Natural killer cell (primary cell): ENCODE measurements at regions not wholly inside any gene's neighbourhood (a gene's known extent, or its start where the extent isn't known, plus 50 kb on each side); places are given as distances from the start of the nearest gene placed in this dataset.

Experiments used
- ATAC-seq, 3 donors: fragments of 150-1000 bp in 2 of 3; fragments of 200-7000 bp in 1 of 3; cut with Tn5 transposase; 1 replicate in 1 of 3; 2 replicates in 2 of 3; pipeline ENCODE4 v1.10.0; 2021; ENCODE audit warnings: mild to moderate bottlenecking in 2 of 3, moderate library complexity in 2 of 3
- DNase-seq, 2 donors: peaks; one replicate each; pipeline versions ENCODE4 v3.0.0 to v3.0.0-alpha.2; 2013 to 2021; ENCODE audit warnings: mixed read lengths in 1 of 2
- H3K27ac ChIP-seq: one replicate; pipeline ENCODE4 v1.5.1; 2013; ENCODE audit warnings: mild to moderate bottlenecking, low read length
- H3K27me3 ChIP-seq: one replicate; pipeline ENCODE4 v1.6.1; 2013; ENCODE audit warnings: low read length; ENCODE audit not compliant: control insufficient read depth, insufficient read depth
- H3K36me3 ChIP-seq: one replicate; pipeline ENCODE4 v1.6.1; 2013; ENCODE audit warnings: low read length; ENCODE audit not compliant: control insufficient read depth, insufficient read depth
- H3K4me1 ChIP-seq: one replicate; pipeline ENCODE4 v1.6.1; 2013; ENCODE audit warnings: low read length; ENCODE audit not compliant: control insufficient read depth, insufficient read depth
- H3K4me3 ChIP-seq: one replicate; pipeline ENCODE4 v1.5.1; 2013; ENCODE audit warnings: low read length
- H3K9me3 ChIP-seq: one replicate; pipeline ENCODE4 v1.6.1; 2013; ENCODE audit warnings: low read length; ENCODE audit not compliant: control insufficient read depth, insufficient read depth
- H3K27ac Mint-ChIP-seq, 2 donors: one replicate each; pipeline ENCODE4 v1.8.0; 2022; ENCODE audit warnings: mild to moderate bottlenecking in 2 of 2, mixed read lengths in 2 of 2, moderate library complexity in 1 of 2
- H3K27me3 Mint-ChIP-seq, 2 donors: one replicate each; pipeline ENCODE4 v1.8.0; 2022; ENCODE audit warnings: low read depth in 2 of 2, mixed read lengths in 2 of 2
- H3K36me3 Mint-ChIP-seq: one replicate; pipeline ENCODE4 v1.8.0; 2022; ENCODE audit warnings: mixed read lengths
- H3K4me1 Mint-ChIP-seq, 2 donors: one replicate each; pipeline ENCODE4 v1.8.0; 2022; ENCODE audit warnings: mixed read lengths in 2 of 2
- H3K4me3 Mint-ChIP-seq: one replicate; pipeline ENCODE4 v1.8.0; 2022; ENCODE audit warnings: mild to moderate bottlenecking, moderate library complexity, mixed read lengths
- H3K9me3 Mint-ChIP-seq, 2 donors: one replicate each; pipeline ENCODE4 v1.8.0; 2022; ENCODE audit warnings: mixed read lengths in 2 of 2
- CTCF ChIP-seq: fragments of 200-600 bp; IDR thresholded peaks from one replicate; pipeline ENCODE4 v1.8.0; 2022; ENCODE audit warnings: antibody characterized with exemption
- WGBS: methylation state at CpG from one replicate; pipeline ENCODE4 v1.1.7; 2013; ENCODE audit warnings: missing lambda C conversion rate; ENCODE audit not compliant: insufficient coverage; 5-methylcytosine and 5-hydroxymethylcytosine counted together
- intact Hi-C: fragments of 100-400 bp; cut with micrococcal nuclease; formaldehyde crosslinking; loops from one replicate; pipeline ENCODE4 v1.14.2; 2022

- H3K4me3 ChIP-seq, result no peak overlapping the region
- 89% methylated on average over 1 of the region's 2 CpGs for WGBS
These were observed 452.0 kb downstream of the ENC1 start for GRCh38 chr5:74188351-74189105.

GRCh38 chr5:74187757-74188156 is 452.8 kb downstream of the ENC1 start:
- H3K36me3 Mint-ChIP-seq, result no peaks in the 10 kb centered on the region
- Histone ChIP-seq H3K4me3 (no peak overlapping the region), H3K4me1 (no peaks in the 10 kb centered on the region), H3K27me3 (no peaks in the 10 kb centered on the region), H3K36me3 (no peaks in the 10 kb centered on the region), H3K27ac (no peak overlapping the region), H3K9me3 (no peaks in the 10 kb centered on the region)
- DNase-seq, result no peak
- no peak for TF ChIP-seq CTCF
- no peaks in the 10 kb centered on the region for H3K4me1 Mint-ChIP-seq
- intact Hi-C loops, result no loop called here
- no peaks in the 10 kb centered on the region for H3K9me3 Mint-ChIP-seq
- no peak overlapping the region for H3K4me3 Mint-ChIP-seq
- peaks cover 22 to 41% of the 10 kb centered on the region in 2 donors for H3K27me3 Mint-ChIP-seq
- 88% methylated on average over 1 of the region's 1 CpG for WGBS
- ATAC-seq, result no peak
- no peak overlapping the region for H3K27ac Mint-ChIP-seq

More at GRCh38 chr5:74188351-74189105, 452.0 kb downstream of the ENC1 start:
- no peak for DNase-seq
- no peak overlapping the region for H3K27ac ChIP-seq
- Mint-ChIP-seq H3K27ac (no peak overlapping the region), H3K36me3 (no peaks in the 10 kb centered on the region), H3K4me1 (no peaks in the 10 kb centered on the region), H3K27me3 (peaks cover 25 to 47% of the 10 kb centered on the region in 2 donors), H3K9me3 (no peaks in the 10 kb centered on the region), H3K4me3 (no peak overlapping the region)
- no peaks in the 10 kb centered on the region for H3K4me1 ChIP-seq
- no peaks in the 10 kb centered on the region for H3K9me3 ChIP-seq
- no peaks in the 10 kb centered on the region for H3K27me3 ChIP-seq
- no peaks in the 10 kb centered on the region for H3K36me3 ChIP-seq
- no peak for ATAC-seq
- intact Hi-C loops, result no loop called here
- TF ChIP-seq CTCF, result no peak

- ATAC-seq, result no peak
- intact Hi-C loops, result no loop called here
- no peaks in the 10 kb centered on the region for H3K27me3 ChIP-seq
- no peak for TF ChIP-seq CTCF
- H3K27me3 Mint-ChIP-seq, result peaks cover 20 to 35% of the 10 kb centered on the region in 2 donors
- no peaks in the 10 kb centered on the region for H3K4me1 Mint-ChIP-seq
- no peaks in the 10 kb centered on the region for H3K9me3 ChIP-seq
- no peak overlapping the region for H3K27ac ChIP-seq
- DNase-seq, result no peak
- no peak overlapping the region for H3K4me3 Mint-ChIP-seq
- no peaks in the 10 kb centered on the region for H3K9me3 Mint-ChIP-seq
- no peaks in the 10 kb centered on the region for H3K36me3 ChIP-seq
- no peaks in the 10 kb centered on the region for H3K36me3 Mint-ChIP-seq
- WGBS, result 87% methylated on average over 6 of the region's 6 CpGs
- no peak overlapping the region for H3K27ac Mint-ChIP-seq
- no peaks in the 10 kb centered on the region for H3K4me1 ChIP-seq
- no peak overlapping the region for H3K4me3 ChIP-seq
These were observed 453.9 kb downstream of the ENC1 start for GRCh38 chr5:74186356-74187315.
